AML-193 (cell line): ENCODE measurements at regions not wholly inside any gene's neighbourhood (a gene's known extent, or its start where the extent isn't known, plus 50 kb on each side); places are given as distances from the start of the nearest gene placed in this dataset.

Experiments
- DNase-seq, 2 experiments: peaks; one replicate each; lab custom pipeline; 2025; lab: John Stamatoyannopoulos, UW

DNA sequence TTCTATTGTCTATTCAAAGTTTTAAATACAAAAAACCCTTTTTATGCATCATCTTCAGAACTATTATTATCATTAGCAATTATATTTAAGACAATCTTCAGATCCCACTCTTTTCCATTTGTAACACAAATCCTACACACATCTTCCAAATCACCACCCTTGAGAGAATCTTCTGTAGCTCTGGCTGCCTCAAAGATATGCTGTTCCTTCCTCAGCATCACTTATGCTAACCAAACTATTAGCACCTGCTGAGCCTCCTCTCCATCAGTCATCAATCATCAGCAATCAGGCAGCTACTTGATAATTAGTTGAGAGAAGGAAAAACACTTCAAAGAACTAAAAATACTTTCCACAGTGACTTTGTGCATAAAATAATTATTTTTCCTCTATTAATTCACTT, 1082.2 kb downstream of the C4orf33 start:
- DNase-seq, result no peak

DNA sequence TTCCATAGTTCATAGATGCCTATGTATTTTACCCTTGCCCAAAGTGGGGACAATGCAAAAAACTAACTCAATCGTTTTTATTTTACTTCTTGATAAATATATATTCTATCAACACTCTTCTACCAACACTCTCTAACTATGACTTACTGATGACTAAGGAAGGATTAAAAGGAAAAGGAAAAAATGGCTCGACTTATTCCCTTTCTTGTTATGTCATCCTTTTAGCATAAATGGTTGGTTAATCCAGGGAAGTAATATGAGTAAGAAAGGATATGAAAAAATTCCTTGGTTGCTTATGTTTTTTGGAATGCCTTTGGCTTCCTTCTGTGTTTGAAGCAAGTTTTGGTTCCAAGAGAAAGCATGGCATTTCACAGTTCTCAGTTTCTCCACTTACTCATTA, 1087.1 kb downstream of the C4orf33 start:
- no peak for DNase-seq

DNA sequence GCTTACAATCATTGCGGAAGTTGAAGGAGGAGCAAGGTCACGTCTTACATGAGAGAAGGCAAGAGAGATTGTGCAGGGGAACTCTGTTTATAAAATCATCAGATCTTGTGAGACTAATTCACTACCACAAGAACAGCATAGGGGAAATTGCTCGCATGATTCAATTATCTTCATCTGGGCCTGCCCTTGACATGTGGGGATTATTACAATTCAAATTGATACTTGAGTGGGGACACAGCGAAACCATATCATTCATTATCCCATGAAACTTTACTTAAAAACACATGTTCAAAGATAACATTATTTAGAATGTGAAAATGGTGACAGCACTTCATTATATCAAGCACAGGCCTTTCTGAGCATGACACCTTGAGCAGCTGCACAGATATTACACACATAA, 1087.8 kb downstream of the C4orf33 start:
- DNase-seq, result no peak

DNA sequence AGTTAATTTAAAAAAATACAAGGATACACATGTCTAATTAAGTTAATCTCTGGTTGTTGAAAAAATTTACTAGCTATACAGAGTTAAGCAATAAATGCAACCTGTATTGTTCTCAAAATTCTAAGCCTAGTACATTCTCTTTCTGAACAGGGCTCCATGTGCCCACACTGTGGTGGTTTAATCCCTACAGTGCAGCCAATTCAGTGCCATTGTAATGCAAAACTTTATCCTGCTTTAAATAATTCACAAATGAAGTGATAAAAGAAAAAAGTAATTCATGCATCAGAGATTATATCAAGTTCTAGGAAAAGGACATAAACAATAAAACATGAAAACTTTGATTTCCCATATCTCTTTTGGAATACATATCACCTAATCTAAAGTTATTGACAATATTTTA, 1089.2 kb downstream of the C4orf33 start:
- DNase-seq, result no peak

DNA sequence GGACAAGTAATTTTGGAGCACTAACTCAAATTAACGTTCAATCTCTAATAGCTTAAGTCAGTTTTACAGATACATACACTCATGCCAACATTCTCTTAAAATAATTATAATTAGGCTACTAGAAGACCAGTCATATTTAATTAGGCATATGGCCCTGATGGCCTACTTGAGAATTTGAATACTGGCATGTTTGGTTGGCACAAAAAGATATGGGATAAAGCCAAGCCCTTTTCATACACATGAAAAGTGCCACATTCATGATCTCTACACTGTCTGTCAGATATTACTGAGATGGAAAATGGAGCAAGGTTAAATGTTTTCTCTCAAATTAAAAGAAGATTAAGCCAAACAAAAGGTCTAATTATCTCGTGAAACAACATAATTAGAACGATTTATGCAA, 1091.0 kb downstream of the C4orf33 start:
- DNase-seq, result no peak

DNA sequence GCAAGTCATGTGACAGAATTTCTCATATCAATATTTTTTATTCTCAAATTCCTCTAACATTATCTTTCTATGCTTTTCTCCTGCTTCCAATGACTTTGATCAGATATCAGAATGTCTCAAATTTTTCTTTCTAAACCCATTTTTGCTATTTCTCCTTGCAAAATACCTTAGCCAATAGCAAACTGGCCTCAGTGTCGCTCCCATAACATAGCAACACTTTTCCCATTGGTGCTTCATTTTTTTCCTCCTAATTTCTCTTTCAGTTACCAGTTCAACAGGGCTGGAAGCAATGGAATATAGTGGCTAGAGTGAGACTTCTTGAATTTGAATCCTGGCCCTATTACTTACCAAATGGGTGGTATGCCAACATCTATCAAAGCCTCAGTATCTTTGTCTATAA, 1091.6 kb downstream of the C4orf33 start:
- no peak for DNase-seq

DNA sequence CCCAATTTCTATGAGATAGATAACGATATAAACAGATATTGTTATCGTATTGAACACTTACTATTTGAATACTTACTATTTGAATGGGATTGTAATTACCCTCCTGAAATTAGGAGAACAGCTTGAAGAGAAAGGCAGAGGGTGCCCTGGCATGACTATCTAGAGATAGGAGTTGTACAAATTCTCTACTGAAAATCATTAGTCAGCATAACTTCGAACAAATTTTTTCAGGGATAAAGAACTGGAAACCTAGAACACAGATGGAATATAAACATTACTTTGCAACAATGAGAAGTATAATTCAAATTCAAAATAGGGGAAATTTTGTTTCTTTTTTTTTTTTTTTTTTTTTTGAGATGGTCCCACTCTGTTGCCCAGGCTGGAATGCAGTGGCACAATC, 1096.8 kb downstream of the C4orf33 start:
- DNase-seq, result no peak

DNA sequence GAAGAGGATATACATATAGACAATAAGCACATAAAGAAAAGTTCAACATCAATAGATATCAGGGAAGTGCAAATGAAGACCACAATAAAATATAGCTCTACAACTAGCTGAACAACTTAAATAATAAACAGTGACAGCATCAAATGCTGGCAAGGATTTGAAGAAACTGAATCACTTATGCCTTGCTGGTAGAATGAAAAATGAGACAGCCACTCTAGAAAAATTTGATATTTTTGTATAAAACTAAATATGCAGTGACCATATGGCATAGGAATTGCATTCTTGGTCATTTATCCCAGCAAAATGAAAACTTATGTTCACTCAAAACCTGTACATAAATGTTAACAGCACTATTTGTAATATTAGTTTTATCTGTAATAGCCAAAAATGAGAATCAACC, 1102.0 kb downstream of the C4orf33 start:
- DNase-seq, result no peak

DNA sequence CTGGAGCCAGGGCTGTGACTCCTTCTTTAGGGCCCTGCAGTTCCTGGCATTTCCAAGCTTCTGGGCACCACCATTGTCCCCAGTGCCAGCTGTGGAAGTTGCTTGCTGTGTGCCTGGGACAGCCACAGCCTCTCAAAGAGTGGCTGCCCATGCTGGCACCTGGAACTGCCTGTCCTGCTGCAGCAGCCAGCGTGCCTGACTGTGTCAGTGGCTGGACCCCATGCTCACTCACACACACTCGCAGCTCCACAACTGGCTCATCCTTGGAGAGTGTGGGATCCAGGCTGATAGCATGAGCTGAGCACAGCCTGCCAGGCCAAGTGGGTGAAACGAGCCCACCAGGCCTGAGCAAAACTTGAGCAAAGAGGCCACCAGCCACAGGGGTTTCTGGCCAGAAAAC, 1107.6 kb downstream of the C4orf33 start:
- DNase-seq, result no peak

DNA sequence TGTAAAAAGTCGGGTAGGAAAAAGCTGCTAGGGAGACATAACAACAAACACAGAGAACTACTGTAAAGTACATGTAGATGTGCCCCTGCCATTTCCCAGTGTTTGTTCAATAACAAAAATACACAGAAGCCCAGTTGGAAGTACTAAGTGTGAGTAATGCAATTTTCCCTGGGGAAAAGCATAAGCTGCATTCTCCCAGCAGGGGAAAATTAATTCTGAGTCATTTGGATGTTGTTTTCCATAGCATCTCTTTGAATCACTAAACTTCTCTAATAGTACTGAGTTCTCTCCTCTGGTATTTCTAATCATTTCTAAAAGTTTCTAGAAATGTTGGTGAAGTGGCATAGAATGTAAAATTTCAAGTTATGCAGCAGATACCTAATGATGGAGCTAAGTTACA, 1114.9 kb downstream of the C4orf33 start:
- DNase-seq, result no peak

DNA sequence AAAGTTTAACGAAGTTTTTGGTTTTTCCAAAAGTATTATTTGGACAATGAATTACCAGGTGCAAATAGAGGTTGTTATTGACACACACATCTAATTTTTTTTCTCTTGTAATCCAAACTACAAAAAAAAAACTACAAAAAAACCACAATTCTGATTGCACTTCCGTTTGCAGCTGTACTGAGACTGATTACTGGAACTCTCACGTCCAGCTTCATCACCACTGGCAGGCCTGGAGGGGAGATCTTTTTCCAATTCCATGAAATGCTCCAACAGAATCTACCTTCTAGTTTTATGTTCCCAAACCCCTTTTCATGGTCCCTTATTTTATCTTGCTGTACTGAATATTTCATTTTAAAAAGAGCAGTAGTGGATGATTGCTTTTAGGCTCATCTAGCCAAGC, 1118.3 kb downstream of the C4orf33 start:
- DNase-seq, result no peak

DNA sequence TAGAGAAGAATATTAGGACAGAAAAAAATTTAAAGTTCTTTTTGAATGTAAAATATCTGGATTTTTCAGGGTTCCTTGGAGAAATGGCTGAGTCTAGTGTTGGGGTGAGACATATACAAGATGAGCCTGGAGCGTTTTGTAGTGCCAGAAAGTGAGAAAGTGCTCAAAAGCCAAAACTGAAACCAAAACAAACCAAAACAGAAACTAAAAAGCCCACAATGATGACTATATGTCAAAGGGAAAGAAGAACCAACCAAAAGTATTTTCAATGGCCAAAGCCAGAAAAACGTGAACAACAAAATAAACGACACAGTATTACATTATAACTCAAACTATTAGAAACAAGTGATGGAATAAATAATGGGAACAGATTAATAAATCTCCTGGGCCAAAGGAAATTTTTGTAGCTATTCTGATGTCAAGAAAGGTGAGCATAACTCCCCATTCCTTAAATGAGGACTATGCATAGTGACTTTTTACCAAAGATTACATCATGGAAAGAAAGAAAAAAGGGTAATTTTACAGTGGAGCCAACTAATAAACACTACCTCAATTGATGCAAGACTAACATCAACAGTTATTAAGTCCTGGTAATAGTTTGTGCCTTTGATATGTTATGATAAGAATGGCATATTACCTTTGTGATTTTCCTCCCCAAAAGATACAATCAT, 1137.6 kb downstream of the C4orf33 start:
- no peak for DNase-seq

DNA sequence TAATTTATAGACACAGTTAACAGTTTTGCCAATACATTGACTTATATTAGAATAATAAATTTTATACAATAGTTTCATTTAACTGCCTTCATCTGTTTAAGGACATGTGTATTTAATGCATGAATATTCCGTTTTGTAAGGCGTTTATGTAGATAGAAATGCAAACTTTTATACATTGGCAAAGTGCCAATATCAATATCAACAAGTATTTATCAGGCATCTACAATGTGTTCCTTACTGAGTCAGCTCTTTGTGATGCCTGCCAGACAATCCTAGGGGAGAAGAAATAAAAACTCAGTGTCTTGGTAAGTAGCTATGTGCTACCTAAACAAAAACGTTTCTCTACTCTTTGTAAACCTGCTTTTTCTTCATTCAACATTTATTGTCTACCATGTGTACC, 1142.2 kb downstream of the C4orf33 start:
- DNase-seq, result no peak

DNA sequence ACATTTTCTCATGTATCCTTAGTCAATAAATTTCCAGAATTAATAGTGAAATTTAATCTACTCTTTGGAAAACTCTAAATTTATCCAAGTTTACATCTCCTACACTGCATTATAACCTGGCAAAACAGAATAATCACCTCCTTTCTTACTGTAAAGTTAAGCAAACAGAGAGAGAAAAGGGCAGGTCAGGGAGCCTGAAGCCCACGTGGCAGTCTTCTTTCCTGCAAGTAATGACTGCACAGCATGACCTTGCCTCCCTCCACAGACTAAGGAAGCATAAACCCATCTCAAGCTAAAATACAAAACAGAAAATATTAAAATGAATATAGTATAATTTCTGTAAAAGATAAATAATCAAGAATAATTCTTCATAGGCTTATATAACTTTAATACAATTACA, 1153.0 kb downstream of the C4orf33 start:
- DNase-seq, result no peak

DNA sequence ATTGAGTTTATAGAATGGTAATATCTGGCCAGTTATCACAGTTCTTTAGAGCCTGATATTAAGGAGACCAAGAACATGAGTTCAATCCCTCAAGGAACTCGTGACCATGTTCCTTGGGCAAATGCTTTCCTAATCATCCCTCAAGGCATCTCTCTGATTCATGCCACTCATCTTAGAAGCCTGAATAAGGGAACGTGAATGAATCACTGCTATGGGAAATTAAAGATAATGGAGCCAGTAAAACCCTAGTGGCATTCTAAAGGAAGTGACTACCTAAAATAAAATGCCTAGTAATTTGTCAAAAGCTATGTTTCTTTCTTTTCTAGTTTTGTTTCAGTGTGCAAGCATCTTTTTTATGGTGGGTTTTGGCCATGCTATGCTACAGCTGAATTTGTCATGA, 1161.3 kb downstream of the C4orf33 start:
- DNase-seq, result no peak

DNA sequence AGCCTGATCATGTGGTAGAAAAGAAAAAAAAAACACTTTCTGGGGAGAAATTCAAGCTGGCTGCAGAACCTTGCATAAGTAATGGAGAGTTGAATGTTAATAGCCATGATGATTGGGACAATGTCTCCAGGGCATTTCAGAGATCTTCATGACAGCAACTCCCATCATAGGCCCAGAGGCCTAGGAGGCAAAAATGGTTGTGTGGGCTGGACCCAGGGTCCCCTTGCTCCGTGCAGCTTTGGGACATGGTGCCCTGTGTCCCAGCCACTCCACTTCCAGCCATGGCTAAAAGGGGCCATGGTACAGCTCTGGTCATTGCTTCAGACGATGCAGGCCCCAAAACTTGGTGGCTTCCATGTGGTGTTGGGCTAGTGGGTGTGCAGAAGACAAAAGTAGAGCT, 1170.9 kb downstream of the C4orf33 start:
- DNase-seq, result no peak

DNA sequence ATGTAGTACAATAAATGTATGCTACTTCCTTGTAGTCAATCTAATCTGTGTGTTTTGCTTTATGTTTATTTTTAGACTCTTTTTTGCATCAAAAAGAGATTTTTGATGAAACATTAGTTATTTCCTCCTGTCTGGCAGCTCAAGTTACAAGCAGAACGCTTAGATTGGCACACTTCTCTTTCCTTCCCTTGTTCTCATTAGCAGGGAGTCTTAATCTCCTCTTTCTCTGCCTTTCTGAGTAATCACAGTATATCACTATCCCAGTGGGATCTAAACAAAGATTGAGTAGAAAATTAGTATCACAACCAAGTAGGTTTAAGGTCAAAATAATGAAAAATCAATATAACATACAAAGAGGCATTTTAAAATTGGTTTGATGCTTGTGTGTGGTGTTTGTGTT, 1192.6 kb downstream of the C4orf33 start:
- DNase-seq, result no peak

DNA sequence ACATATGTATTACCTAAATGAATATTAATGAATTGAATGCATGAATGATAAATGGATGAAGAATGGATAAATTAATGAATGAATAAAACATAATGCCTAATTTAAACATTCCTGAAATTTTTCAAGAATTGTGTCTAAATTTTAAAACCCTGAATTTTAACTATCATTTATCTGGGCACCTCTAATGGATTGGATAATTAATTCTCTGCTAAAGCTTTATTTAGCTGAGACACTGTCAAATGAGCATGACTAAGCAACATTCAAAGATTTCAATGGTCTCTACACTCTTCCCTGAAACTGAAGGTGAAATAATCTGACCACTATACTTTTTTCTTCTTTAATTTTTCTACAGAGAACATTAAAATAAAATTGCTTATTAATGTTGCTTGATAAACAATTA, 1197.7 kb downstream of the C4orf33 start:
- no peak for DNase-seq

DNA sequence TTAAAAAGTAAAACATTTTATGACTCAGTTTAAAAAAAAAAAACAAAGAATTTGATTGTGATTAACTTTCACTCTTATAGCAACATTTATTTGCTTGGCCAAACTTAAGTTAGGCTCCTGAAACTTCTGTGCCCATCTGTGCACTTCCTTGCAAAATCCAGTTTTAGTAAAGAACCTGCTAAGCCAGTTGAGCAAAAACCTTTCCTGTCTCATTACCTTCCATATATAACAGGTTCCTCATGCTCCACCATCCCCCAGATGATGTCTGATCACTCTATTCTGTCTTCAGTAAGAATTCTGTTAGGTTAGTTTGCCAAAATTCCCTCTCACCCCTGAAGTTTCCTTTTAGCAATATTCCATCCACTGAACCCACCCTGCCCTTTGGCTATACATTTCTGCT, 1200.5 kb downstream of the C4orf33 start:
- DNase-seq, result no peak

DNA sequence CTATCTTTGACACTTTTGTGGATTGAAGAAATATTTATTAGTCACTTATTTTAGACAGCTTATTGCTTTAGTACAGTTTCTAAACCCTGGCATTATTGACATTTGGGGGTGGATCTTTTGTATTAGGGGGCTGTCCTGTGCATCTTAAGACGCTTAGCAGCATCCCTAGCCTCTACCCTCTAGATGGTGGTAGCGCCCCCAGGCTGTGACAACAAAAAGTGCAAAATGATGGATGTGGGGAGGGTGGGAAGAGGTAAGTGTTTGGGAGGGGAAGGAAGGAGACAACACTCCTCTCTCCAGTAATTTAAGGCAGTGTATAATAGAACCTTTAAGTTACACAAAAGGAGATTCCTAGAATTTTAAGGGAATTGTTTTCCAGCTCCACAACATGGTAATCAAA, 1210.6 kb downstream of the C4orf33 start:
- DNase-seq, result no peak

DNA sequence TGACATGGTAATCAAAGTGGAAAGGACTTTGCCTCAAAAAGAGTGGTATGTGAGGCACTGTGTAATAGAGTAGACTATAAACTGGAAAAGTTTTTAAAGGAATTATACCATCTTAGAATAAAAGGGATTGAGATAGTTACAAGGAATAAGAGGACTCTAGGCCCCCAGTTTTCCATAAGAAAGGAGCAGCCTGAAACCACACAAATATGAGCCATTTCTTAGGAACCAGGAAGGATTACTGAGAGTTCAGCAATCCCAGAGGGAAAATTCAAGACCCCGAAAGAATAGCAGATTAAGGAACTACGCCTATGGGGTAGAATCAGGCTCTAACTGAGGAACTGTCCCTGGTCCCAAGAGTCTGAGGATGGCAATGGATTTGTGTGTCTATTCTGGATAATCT, 1213.3 kb downstream of the C4orf33 start:
- DNase-seq, result no peak

DNA sequence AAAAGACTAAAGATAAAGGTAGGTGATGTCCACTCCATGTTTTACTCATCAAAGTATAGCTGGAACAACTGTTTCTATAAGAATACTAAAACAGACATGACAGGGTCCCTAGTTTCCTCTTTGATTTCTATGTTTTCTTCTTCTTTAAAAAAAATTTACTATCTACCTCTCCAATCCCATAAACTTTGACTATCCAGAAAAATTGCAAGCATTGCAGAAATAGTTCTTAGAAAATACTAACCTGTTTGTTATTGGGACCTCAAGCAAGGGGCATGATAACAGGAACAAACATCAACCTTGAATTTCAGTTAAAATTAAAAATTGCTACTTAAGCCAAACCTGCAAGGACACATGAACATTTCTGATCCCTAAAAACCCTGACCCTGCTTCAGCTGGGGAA, 1226.5 kb downstream of the C4orf33 start:
- DNase-seq, result no peak

DNA sequence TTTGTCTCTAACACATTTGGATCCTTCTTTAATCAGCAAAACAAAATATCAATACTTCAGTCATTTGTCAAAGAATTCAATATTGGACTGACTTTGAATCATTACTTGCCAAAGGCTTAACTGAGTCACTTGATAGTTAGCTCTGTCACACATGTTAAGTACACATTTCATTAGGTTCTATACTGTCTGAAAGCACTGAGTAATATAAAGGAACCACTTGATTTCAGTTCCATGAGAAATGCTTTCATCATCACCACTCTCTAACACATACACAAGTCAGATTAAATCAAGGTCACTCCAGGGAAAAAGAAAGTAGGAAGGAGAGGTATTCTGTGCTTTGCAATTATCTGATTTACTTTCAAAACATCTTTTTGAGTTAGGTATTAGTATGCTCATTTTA, 1233.1 kb downstream of the C4orf33 start:
- DNase-seq, result no peak

DNA sequence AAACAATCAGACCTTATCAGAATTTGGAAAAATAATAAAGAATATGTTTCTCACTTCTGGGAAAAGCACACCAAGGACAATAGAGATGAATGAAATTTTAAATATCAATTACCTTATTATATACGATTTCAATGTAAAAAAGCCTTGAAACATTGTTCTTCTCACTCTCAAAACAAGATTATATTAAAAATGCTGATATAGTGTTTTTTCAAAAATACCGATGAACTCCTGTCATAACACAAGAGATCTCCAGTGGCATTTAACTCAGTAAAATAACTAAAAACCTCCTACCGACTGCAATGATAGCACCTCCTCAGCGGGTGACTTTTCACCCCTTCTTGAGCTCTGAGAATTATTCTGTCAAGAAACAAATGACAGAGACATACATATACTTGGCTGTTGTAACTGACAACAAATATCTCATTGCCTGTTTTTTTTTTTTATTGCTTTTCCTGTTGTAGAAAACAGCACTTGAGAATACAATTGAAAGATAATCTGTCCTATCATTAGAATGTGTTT, 1237.3 kb downstream of the C4orf33 start:
- DNase-seq, result no peak
